ENCODE measurements at regions not wholly inside any gene's neighbourhood (a gene's known extent, or its start where the extent isn't known, plus 50 kb on each side); places are given as distances from the start of the nearest gene placed in this dataset.

DNA sequence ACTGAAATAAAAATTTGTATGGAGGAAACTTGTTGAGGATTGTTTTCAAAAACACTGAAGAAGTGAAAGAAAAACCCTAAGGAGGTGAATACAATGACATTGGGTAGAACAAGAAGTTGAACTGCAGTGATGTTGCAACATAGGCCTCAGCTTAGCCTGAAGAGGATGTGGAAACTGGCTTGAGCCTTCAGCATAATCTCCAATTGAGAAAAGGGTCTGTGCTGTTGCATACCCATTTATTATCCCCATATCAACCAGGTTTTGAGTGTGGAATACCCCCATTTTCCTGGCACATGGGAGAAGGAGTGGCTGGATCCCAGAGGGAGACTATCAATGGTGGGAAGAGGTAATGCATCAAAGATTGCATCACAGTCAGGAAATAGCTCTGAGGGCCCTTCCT is 695.0 kb upstream of the HS3ST1 start:
- Histone ChIP-seq H3K9me3 (ENCODE audit: control insufficient read depth in 4 of 4, low read length in 3 of 4) (no peaks in the 10 kb centered on the region), H3K4me1 (ENCODE audit: control insufficient read depth in 4 of 4, insufficient read depth in 4 of 4, low read length in 3 of 4) (peaks cover 0 to 3% (median 0%) of the 10 kb centered on the region in 4 donors), H3K27me3 (ENCODE audit: control insufficient read depth in 4 of 4, insufficient read depth in 4 of 4, low read length in 3 of 4) (no peaks in the 10 kb centered on the region), H3K9ac (ENCODE audit: low read depth in 1 of 2, low read length in 2 of 2) (no peak overlapping the region), H3K36me3 (ENCODE audit: control insufficient read depth in 4 of 4, insufficient read depth in 3 of 4, low read depth in 1 of 4, low read length in 3 of 4) (no peaks in the 10 kb centered on the region), H3K27ac (ENCODE audit: low read depth in 1 of 2, low read length in 2 of 2) (no peak overlapping the region), H3K4me3 (ENCODE audit: low read depth in 1 of 3, low read length in 3 of 3) (no peak overlapping the region)
- TF ChIP-seq HNF4A (conservative IDR thresholded peaks at IDR 0.05) (no peak), NR2F2 (IDR thresholded peaks at IDR 0.05) (no peak), TAF1 (conservative IDR thresholded peaks at IDR 0.05) (no peak)
- no peak for DNase-seq (ENCODE audit: low spot score)

DNA sequence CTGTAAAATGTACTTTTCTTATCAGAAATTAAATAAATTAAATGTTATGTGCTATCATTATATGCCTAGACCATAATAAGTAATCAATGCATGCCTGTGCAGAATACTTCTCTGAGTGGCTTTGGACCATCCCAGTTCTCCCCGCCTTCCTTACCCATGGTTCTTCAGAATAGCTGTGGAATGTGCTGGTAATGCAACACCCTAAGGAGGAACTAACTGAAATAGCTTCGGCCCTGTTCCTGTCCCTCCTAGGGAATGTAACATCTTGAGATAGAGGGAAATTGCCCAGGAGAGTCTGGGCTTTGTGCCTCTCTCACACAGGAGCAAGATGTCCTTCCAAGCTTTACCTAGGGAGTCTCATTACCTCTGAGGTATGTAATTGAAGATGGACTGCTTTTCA is 693.6 kb upstream of the HS3ST1 start:
- Histone ChIP-seq H3K4me1 (ENCODE audit: control insufficient read depth in 4 of 4, insufficient read depth in 4 of 4, low read length in 3 of 4) (peaks cover 0 to 3% (median 0%) of the 10 kb centered on the region in 4 donors), H3K9ac (ENCODE audit: low read depth in 1 of 2, low read length in 2 of 2) (no peak overlapping the region), H3K4me3 (ENCODE audit: low read depth in 1 of 3, low read length in 3 of 3) (no peak overlapping the region), H3K9me3 (ENCODE audit: control insufficient read depth in 4 of 4, low read length in 3 of 4) (no peaks in the 10 kb centered on the region), H3K27ac (ENCODE audit: low read depth in 1 of 2, low read length in 2 of 2) (no peak overlapping the region), H3K27me3 (ENCODE audit: control insufficient read depth in 4 of 4, insufficient read depth in 4 of 4, low read length in 3 of 4) (no peaks in the 10 kb centered on the region), H3K36me3 (ENCODE audit: control insufficient read depth in 4 of 4, insufficient read depth in 3 of 4, low read depth in 1 of 4, low read length in 3 of 4) (no peaks in the 10 kb centered on the region)
- DNase-seq (ENCODE audit: low spot score): no peak
- TF ChIP-seq RAD21 (IDR thresholded peaks at IDR 0.05): no peak
- TF ChIP-seq NR2F2 (IDR thresholded peaks at IDR 0.05): no peak
- TF ChIP-seq, protein P1, sequence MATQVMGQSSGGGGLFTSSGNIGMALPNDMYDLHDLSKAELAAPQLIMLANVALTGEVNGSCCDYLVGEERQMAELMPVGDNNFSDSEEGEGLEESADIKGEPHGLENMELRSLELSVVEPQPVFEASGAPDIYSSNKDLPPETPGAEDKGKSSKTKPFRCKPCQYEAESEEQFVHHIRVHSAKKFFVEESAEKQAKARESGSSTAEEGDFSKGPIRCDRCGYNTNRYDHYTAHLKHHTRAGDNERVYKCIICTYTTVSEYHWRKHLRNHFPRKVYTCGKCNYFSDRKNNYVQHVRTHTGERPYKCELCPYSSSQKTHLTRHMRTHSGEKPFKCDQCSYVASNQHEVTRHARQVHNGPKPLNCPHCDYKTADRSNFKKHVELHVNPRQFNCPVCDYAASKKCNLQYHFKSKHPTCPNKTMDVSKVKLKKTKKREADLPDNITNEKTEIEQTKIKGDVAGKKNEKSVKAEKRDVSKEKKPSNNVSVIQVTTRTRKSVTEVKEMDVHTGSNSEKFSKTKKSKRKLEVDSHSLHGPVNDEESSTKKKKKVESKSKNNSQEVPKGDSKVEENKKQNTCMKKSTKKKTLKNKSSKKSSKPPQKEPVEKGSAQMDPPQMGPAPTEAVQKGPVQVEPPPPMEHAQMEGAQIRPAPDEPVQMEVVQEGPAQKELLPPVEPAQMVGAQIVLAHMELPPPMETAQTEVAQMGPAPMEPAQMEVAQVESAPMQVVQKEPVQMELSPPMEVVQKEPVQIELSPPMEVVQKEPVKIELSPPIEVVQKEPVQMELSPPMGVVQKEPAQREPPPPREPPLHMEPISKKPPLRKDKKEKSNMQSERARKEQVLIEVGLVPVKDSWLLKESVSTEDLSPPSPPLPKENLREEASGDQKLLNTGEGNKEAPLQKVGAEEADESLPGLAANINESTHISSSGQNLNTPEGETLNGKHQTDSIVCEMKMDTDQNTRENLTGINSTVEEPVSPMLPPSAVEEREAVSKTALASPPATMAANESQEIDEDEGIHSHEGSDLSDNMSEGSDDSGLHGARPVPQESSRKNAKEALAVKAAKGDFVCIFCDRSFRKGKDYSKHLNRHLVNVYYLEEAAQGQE (IDR thresholded peaks at IDR 0.05): no peak
- TF ChIP-seq SP1 (IDR thresholded peaks at IDR 0.05): no peak
- TF ChIP-seq HNF4A (conservative IDR thresholded peaks at IDR 0.05): no peak
- no peak for TF ChIP-seq RXRA (IDR thresholded peaks at IDR 0.05)
- no peak for TF ChIP-seq FOXA1 (IDR thresholded peaks at IDR 0.05)
- TF ChIP-seq FOXA2 (IDR thresholded peaks at IDR 0.05): no peak
- no peak for TF ChIP-seq TAF1 (conservative IDR thresholded peaks at IDR 0.05)
- TF ChIP-seq MAX (IDR thresholded peaks at IDR 0.05): no peak
- TF ChIP-seq, protein P2, sequence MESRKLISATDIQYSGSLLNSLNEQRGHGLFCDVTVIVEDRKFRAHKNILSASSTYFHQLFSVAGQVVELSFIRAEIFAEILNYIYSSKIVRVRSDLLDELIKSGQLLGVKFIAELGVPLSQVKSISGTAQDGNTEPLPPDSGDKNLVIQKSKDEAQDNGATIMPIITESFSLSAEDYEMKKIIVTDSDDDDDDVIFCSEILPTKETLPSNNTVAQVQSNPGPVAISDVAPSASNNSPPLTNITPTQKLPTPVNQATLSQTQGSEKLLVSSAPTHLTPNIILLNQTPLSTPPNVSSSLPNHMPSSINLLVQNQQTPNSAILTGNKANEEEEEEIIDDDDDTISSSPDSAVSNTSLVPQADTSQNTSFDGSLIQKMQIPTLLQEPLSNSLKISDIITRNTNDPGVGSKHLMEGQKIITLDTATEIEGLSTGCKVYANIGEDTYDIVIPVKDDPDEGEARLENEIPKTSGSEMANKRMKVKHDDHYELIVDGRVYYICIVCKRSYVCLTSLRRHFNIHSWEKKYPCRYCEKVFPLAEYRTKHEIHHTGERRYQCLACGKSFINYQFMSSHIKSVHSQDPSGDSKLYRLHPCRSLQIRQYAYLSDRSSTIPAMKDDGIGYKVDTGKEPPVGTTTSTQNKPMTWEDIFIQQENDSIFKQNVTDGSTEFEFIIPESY (IDR thresholded peaks at IDR 0.05): no peak
- TF ChIP-seq GABPA (IDR thresholded peaks at IDR 0.05 in 1 of 2, conservative IDR thresholded peaks at IDR 0.05 in 1 of 2): no peak
- no peak for TF ChIP-seq JUND (IDR thresholded peaks at IDR 0.05)
- TF ChIP-seq, protein P3, sequence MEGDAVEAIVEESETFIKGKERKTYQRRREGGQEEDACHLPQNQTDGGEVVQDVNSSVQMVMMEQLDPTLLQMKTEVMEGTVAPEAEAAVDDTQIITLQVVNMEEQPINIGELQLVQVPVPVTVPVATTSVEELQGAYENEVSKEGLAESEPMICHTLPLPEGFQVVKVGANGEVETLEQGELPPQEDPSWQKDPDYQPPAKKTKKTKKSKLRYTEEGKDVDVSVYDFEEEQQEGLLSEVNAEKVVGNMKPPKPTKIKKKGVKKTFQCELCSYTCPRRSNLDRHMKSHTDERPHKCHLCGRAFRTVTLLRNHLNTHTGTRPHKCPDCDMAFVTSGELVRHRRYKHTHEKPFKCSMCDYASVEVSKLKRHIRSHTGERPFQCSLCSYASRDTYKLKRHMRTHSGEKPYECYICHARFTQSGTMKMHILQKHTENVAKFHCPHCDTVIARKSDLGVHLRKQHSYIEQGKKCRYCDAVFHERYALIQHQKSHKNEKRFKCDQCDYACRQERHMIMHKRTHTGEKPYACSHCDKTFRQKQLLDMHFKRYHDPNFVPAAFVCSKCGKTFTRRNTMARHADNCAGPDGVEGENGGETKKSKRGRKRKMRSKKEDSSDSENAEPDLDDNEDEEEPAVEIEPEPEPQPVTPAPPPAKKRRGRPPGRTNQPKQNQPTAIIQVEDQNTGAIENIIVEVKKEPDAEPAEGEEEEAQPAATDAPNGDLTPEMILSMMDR (IDR thresholded peaks at IDR 0.05; ENCODE audit: low read depth, low read length, missing input control): no peak
- TF ChIP-seq YY1 (IDR thresholded peaks at IDR 0.05): no peak
- no peak for TF ChIP-seq EGR1 (IDR thresholded peaks at IDR 0.05; ENCODE audit: low read depth in 2 of 2)
- TF ChIP-seq, protein P4, sequence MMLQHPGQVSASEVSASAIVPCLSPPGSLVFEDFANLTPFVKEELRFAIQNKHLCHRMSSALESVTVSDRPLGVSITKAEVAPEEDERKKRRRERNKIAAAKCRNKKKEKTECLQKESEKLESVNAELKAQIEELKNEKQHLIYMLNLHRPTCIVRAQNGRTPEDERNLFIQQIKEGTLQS (IDR thresholded peaks at IDR 0.05): no peak
- TF ChIP-seq HNF4G (IDR thresholded peaks at IDR 0.05): no peak
- 57% methylated on average over 2 of the region's 2 CpGs for WGBS
